ENCODE measurements at regions not wholly inside any gene's neighbourhood (a gene's known extent, or its start where the extent isn't known, plus 50 kb on each side); places are given as distances from the start of the nearest gene placed in this dataset.

- DNase-seq = no peak
Observed at GRCh38 chr7:18154726-18155125, 127.1 kb upstream of the PRPS1L1 start.

GRCh38 chr7:18157233-18157632 lies 129.6 kb upstream of the PRPS1L1 start:
- DNase-seq = no peak

GRCh38 chr7:18162657-18163056 lies 135.0 kb upstream of the PRPS1L1 start:
- DNase-seq = no peak

- no peak for DNase-seq
Observed at GRCh38 chr7:18163091-18163490, 135.4 kb upstream of the PRPS1L1 start.

GRCh38 chr7:18165166-18165565 lies 137.5 kb upstream of the PRPS1L1 start:
- no peak for DNase-seq

- no peak for DNase-seq
Observed at GRCh38 chr7:18166002-18166401, 138.4 kb upstream of the PRPS1L1 start.

GRCh38 chr7:18167815-18168214 lies 140.2 kb upstream of the PRPS1L1 start:
- no peak for DNase-seq

GRCh38 chr7:18174996-18175395 lies 147.3 kb upstream of the PRPS1L1 start:
- no peak for DNase-seq

GRCh38 chr7:18175801-18176450 lies 148.3 kb upstream of the PRPS1L1 start:
- DNase-seq = no peak

- DNase-seq = no peak
Observed at GRCh38 chr7:18177129-18177814, 149.6 kb upstream of the PRPS1L1 start.

GRCh38 chr7:18177815-18178660 lies 150.4 kb upstream of the PRPS1L1 start:
- no peak for DNase-seq

- DNase-seq = no peak
Observed at GRCh38 chr7:18179093-18179492, 151.4 kb upstream of the PRPS1L1 start.

- no peak for DNase-seq
Observed at GRCh38 chr7:18180685-18181084, 153.0 kb upstream of the PRPS1L1 start.

- no peak for DNase-seq
Observed at GRCh38 chr7:18189500-18190126, 162.0 kb upstream of the PRPS1L1 start.

- DNase-seq = no peak
Observed at GRCh38 chr7:18191341-18191740, 163.7 kb upstream of the PRPS1L1 start.

GRCh38 chr7:18191862-18192625 lies 164.4 kb upstream of the PRPS1L1 start:
- no peak for DNase-seq

- no peak for DNase-seq
Observed at GRCh38 chr7:18194616-18195015, 167.0 kb upstream of the PRPS1L1 start.

- DNase-seq = no peak
Observed at GRCh38 chr7:18196638-18197037, 169.0 kb upstream of the PRPS1L1 start.

- DNase-seq = no peak
Observed at GRCh38 chr7:18198868-18199267, 171.2 kb upstream of the PRPS1L1 start.

GRCh38 chr7:18200266-18200665 lies 172.6 kb upstream of the PRPS1L1 start:
- DNase-seq = no peak

- DNase-seq = no peak
Observed at GRCh38 chr7:18200855-18201254, 173.2 kb upstream of the PRPS1L1 start.

- no peak for DNase-seq
Observed at GRCh38 chr7:18201350-18201749, 173.7 kb upstream of the PRPS1L1 start.

All from kidney glomerular epithelial cell (primary cell).